Kidney epithelial cell (primary cell): ENCODE measurements at regions not wholly inside any gene's neighbourhood (a gene's known extent, or its start where the extent isn't known, plus 50 kb on each side); places are given as distances from the start of the nearest gene placed in this dataset.
"Not testable (repeated sequence)": the region's sequence is repeated elsewhere in the genome, so short reads cannot be mapped to it uniquely, and the experiment has no call there.

Experiments
- DNase-seq: peaks from one replicate; pipeline ENCODE4 v3.0.0-alpha.2; 2010; ENCODE audit warnings: low read depth
- H3K27me3 ChIP-seq: 2 replicates; pipeline ENCODE4 v1.6.0; 2011; ENCODE audit warnings: low read length; ENCODE audit not compliant: control insufficient read depth, insufficient read depth
- H3K36me3 ChIP-seq: 2 replicates; pipeline ENCODE4 v1.5.1; 2011; ENCODE audit warnings: low read length; ENCODE audit not compliant: control insufficient read depth, insufficient read depth
- H3K4me3 ChIP-seq: 2 replicates; pipeline ENCODE4 v1.5.1; 2011; ENCODE audit warnings: low read depth, mild to moderate bottlenecking, control low read depth, low read length
- TF ChIP-seq, protein P1 (sequence below): IDR thresholded peaks from 2 replicates; pipeline ENCODE4 v1.5.1; 2011; ENCODE audit warnings: mild to moderate bottlenecking, moderate library complexity, low read length, control low read depth, inconsistent platforms; ENCODE audit not compliant: insufficient read depth, poor library complexity, severe bottlenecking

DNA sequence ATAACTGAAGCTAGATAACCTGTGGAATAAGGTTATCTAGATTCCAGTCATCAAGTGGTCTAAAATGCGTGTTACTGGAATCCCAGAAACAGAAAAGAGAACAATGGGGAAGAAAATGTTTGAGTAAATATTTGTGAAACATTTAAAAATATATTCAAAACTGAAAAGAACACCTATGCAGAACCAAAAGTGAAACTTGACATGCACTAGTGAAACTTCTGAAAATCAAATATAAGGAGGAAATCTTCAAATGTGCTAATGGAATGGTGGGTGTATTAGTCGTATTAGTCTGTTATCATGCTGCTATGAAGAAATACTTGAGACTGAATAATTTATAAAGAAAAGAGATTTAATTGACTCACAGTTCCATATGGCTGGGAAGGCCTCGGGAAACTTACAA is 512.4 kb upstream of the KLHL4 start:
- H3K27me3 ChIP-seq, result no peaks in the 10 kb centered on the region
- no peak overlapping the region for H3K4me3 ChIP-seq
- TF ChIP-seq, protein P1, sequence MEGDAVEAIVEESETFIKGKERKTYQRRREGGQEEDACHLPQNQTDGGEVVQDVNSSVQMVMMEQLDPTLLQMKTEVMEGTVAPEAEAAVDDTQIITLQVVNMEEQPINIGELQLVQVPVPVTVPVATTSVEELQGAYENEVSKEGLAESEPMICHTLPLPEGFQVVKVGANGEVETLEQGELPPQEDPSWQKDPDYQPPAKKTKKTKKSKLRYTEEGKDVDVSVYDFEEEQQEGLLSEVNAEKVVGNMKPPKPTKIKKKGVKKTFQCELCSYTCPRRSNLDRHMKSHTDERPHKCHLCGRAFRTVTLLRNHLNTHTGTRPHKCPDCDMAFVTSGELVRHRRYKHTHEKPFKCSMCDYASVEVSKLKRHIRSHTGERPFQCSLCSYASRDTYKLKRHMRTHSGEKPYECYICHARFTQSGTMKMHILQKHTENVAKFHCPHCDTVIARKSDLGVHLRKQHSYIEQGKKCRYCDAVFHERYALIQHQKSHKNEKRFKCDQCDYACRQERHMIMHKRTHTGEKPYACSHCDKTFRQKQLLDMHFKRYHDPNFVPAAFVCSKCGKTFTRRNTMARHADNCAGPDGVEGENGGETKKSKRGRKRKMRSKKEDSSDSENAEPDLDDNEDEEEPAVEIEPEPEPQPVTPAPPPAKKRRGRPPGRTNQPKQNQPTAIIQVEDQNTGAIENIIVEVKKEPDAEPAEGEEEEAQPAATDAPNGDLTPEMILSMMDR, result no peak
- H3K36me3 ChIP-seq, result no peaks in the 10 kb centered on the region
- DNase-seq, result no peak

DNA sequence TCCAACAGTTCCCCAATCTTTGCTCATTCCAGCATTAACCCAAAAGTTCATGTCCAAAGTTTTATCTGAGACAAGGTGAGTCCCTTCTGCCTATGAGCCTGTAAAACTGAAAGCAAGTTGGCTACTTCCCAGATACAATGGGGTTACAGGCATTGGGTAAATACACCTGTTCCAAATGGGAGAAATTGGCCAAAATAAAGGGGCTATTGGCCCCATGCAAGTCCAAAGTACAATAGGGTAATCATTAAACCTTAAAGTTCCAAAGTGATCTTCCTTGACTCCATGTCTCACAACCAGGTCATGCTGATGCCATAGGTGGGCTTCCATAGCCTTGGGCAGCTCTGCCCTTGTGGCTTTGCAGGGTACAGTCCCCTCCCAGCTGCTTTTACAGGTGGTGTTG is 511.7 kb upstream of the KLHL4 start:
- H3K36me3 ChIP-seq, result no peaks in the 10 kb centered on the region
- no peak for DNase-seq
- TF ChIP-seq, protein P1, result no peak
- no peaks in the 10 kb centered on the region for H3K27me3 ChIP-seq
- no peak overlapping the region for H3K4me3 ChIP-seq

DNA sequence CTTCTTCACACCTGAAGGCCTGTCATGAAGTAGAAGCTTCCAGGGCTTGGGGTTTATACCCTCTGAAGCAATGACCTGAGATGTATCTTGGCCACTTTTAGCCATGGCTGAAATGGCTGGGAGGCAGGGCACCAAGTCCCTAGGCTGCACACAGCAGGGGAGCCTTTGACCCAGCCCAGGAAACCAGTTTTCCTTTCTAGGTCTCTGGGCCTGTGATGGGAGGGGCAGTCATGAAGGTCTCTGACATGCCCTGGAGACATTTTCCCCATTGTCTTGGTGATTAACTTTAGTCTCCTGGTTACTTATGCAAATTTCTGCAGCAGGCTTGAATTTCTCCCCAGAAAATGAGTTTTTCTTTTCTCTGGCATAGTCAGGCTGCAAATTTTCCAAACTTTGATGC is 511.0 kb upstream of the KLHL4 start:
- TF ChIP-seq, protein P1, result no peak

DNA sequence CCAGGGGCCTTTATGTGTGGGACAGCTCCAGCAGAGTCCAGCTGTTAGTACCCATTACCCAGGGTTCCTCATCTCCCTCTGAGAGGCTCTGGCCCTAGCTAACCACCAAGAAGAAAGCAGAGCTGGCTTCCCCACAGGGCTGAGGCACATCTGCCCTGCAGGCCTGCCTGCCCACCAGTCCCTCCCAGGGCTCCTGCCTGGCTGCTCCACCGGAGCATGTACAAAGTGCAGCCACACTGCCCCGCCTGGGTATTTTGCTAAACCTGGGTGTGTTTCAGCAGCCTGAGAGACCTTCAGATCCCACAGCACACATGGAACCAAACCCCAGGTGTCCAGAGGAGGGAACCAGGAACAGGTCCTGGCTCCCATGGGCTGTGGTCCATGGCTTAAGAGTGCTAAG is 500.4 kb upstream of the KLHL4 start:
- Histone ChIP-seq H3K27me3 (no peaks in the 10 kb centered on the region), H3K4me3 (no peak overlapping the region), H3K36me3 (no peaks in the 10 kb centered on the region)
- TF ChIP-seq, protein P1, result no peak
- DNase-seq, result no peak

More for the DNA sequence above, 511.0 kb upstream of the KLHL4 start:
- Histone ChIP-seq H3K4me3 (no peak overlapping the region), H3K27me3 (no peaks in the 10 kb centered on the region), H3K36me3 (no peaks in the 10 kb centered on the region)
- no peak for DNase-seq

DNA sequence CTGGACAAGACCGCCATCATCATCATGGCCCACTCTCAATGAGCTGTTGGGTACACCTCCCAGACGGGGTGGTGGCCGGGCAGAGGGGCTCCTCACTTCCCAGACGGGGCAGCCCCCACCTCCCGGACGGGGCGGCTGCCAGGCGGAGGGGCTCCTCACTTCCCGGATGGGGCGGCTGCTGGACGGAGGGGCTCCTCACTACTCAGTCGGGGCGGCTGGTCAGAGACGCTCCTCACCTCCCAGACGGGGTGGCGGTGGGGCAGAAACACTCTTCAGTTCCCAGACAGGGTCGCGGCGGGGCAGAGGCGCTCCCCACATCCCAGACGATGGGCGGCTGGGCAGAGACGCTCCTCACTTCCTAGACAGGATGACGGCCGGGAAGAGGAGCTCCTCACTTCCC is 484.5 kb upstream of the KLHL4 start:
- not testable (repeated sequence) for DNase-seq, H3K27me3 ChIP-seq, H3K4me3 ChIP-seq, H3K36me3 ChIP-seq

DNA sequence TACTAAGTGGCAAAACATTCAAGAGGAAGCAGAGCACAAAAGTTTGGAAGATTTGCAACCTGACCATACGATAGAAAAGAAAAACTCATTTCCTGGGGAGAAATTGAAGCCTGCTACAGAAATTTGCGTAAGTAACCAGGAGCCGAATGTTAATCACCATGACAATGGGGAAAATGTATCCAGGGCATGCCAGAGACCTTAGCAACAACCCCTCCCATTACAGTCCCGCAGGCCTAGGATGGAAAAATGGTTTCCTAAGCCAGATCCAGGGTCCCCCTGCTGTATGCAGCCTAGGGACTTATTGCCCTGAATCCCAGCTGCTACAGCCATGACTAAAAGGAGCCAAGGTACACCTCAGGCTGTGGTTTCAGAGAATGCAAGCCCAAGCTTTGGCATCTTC is 472.2 kb upstream of the KLHL4 start:
- DNase-seq, result no peak
- H3K4me3 ChIP-seq, result no peak overlapping the region
- TF ChIP-seq, protein P1, result no peak

More for the DNA sequence above, 472.2 kb upstream of the KLHL4 start:
- no peaks in the 10 kb centered on the region for H3K27me3 ChIP-seq
- H3K36me3 ChIP-seq, result no peaks in the 10 kb centered on the region
